Skeletal muscle tissue (tissue), 3 donors: ENCODE measurements at regions not wholly inside any gene's neighbourhood (a gene's known extent, or its start where the extent isn't known, plus 50 kb on each side); places are given as distances from the start of the nearest gene placed in this dataset.

Experiments used
- H3K27ac ChIP-seq: one replicate; pipeline ENCODE4 v1.7.0; 2013; ENCODE audit warnings: mild to moderate bottlenecking, low read depth, low read length, inconsistent platforms
- H3K27me3 ChIP-seq, 3 donors: one replicate each; pipeline ENCODE4 v1.7.0; 2013; ENCODE audit warnings: low read length in 3 of 3; ENCODE audit not compliant: control insufficient read depth in 3 of 3, insufficient read depth in 3 of 3
- H3K36me3 ChIP-seq, 3 donors: one replicate each; pipeline ENCODE4 v1.7.0; 2013; ENCODE audit warnings: low read length in 3 of 3; ENCODE audit not compliant: control insufficient read depth in 3 of 3, insufficient read depth in 3 of 3
- H3K4me1 ChIP-seq, 3 donors: one replicate each; pipeline ENCODE4 v1.7.0; 2013; ENCODE audit warnings: low read length in 3 of 3, mild to moderate bottlenecking in 3 of 3; ENCODE audit not compliant: control insufficient read depth in 3 of 3, insufficient read depth in 3 of 3
- H3K4me3 ChIP-seq, 3 donors: one replicate each; pipeline ENCODE4 v1.7.0; 2013; ENCODE audit warnings: low read length in 3 of 3
- H3K9ac ChIP-seq, 3 donors: one replicate each; pipeline ENCODE4 v1.7.0; 2013; ENCODE audit warnings: low read length in 3 of 3, mild to moderate bottlenecking in 3 of 3, moderate library complexity in 2 of 3, low read depth in 1 of 3
- H3K9me3 ChIP-seq, 3 donors: one replicate each; pipeline ENCODE4 v1.7.0; 2013; ENCODE audit warnings: low read length in 3 of 3; ENCODE audit not compliant: control insufficient read depth in 3 of 3
- donor health status: Osteomylitis.

- Histone ChIP-seq H3K27me3 (peaks cover 30 to 69% (median 50%) of the 10 kb centered on the region in 3 donors), H3K27ac (no peak overlapping the region), H3K36me3 (no peaks in the 10 kb centered on the region), H3K9ac (no peak overlapping the region), H3K4me1 (peaks cover 0 to 4% (median 2%) of the 10 kb centered on the region in 3 donors), H3K9me3 (no peaks in the 10 kb centered on the region), H3K4me3 (no peak overlapping the region)
These were observed 60.7 kb upstream of the VRK1 start for GRCh38 chr14:96736439-96736838.

- Histone ChIP-seq H3K9ac (no peak overlapping the region), H3K9me3 (no peaks in the 10 kb centered on the region), H3K27ac (no peak overlapping the region), H3K4me3 (no peak overlapping the region), H3K4me1 (peaks cover 0 to 4% (median 2%) of the 10 kb centered on the region in 3 donors), H3K36me3 (no peaks in the 10 kb centered on the region), H3K27me3 (peaks cover 39 to 71% (median 46%) of the 10 kb centered on the region in 3 donors)
These were observed 59.3 kb upstream of the VRK1 start for GRCh38 chr14:96737881-96738280.

DNA sequence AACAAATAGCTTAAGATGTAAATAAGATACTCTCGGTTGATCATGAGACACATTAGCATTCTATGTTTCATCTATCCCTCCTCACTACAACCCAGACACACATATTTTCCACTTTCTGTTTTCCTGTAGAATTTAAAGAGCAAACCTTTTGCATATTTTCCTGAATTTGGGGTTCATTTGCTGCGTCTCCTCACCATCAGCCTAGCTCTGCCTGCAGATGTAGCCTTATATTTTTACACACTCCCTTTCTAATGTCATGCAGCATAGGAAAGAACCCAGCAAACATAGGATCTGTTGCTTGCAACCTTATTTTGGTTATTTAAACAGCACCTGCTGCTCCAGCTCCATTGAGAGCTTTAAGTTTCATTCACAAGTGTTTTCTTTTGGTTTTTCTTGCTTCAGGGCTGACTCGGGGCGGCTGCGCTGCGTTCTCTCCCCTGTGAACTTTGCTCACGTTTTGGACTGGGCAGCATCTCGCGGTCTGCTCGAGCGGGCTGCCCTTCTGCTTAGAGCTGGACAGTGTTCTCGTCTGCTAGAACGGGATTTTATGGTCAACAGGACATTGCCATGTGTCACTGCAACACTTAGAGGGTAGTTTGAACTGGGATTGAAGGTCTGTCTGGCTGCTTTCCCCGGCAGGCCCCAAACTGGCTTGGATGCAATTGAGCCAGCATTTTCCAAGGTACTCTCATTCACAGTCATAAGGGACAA, 57.8 kb upstream of the VRK1 start:
- H3K9ac ChIP-seq = no peak overlapping the region
- no peak overlapping the region for H3K27ac ChIP-seq
- H3K9me3 ChIP-seq = no peaks in the 10 kb centered on the region
- no peaks in the 10 kb centered on the region for H3K36me3 ChIP-seq
- H3K4me3 ChIP-seq = no peak overlapping the region
- H3K4me1 ChIP-seq = peaks cover 0 to 4% (median 2%) of the 10 kb centered on the region in 3 donors
- peaks cover 42 to 68% (median 47%) of the 10 kb centered on the region in 3 donors for H3K27me3 ChIP-seq

GRCh38 chr14:96741151-96741977, 55.8 kb upstream of the VRK1 start:
- Histone ChIP-seq H3K27me3 (peaks cover 35 to 63% (median 38%) of the 10 kb centered on the region in 3 donors), H3K27ac (no peak overlapping the region), H3K36me3 (no peaks in the 10 kb centered on the region), H3K9me3 (peaks cover 0 to 2% (median 0%) of the 10 kb centered on the region in 3 donors), H3K9ac (no peak overlapping the region), H3K4me1 (peaks cover 0 to 4% (median 2%) of the 10 kb centered on the region in 3 donors), H3K4me3 (peak overlapping the region in 2 of 3 donors; percentile 5 to 54)

DNA sequence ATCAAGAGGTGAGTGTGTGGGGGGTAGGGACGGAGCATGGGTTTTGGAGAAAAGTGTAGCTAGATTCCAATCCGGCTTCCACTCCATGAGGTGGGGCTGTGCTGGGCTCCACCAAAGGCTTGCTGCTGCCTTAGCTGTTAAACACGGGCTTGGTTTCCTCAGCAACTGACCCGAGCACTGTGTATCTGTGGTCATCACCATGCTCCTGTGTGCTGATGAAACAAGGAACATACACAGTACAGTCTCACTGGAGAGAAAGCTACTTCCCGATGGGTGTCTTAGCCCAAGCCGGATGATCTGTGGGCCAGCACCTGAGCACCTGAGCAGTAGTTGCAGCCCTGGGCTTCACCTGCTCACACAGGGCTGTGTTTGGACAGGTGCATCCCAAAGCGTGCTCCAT, 52.9 kb upstream of the VRK1 start:
- Histone ChIP-seq H3K4me1 (peaks cover 0 to 4% (median 2%) of the 10 kb centered on the region in 3 donors), H3K36me3 (no peaks in the 10 kb centered on the region), H3K4me3 (no peak overlapping the region), H3K27ac (no peak overlapping the region), H3K27me3 (peaks cover 27 to 53% (median 30%) of the 10 kb centered on the region in 3 donors), H3K9me3 (peaks cover 0 to 2% (median 0%) of the 10 kb centered on the region in 3 donors), H3K9ac (no peak overlapping the region)

- Histone ChIP-seq H3K9me3 (peaks cover 0 to 2% (median 0%) of the 10 kb centered on the region in 3 donors), H3K4me1 (peaks cover 0 to 4% (median 2%) of the 10 kb centered on the region in 3 donors), H3K9ac (no peak overlapping the region), H3K36me3 (no peaks in the 10 kb centered on the region), H3K4me3 (no peak overlapping the region), H3K27ac (no peak overlapping the region), H3K27me3 (peaks cover 23 to 47% (median 26%) of the 10 kb centered on the region in 3 donors)
These were observed 51.6 kb upstream of the VRK1 start for GRCh38 chr14:96745500-96746051.

DNA sequence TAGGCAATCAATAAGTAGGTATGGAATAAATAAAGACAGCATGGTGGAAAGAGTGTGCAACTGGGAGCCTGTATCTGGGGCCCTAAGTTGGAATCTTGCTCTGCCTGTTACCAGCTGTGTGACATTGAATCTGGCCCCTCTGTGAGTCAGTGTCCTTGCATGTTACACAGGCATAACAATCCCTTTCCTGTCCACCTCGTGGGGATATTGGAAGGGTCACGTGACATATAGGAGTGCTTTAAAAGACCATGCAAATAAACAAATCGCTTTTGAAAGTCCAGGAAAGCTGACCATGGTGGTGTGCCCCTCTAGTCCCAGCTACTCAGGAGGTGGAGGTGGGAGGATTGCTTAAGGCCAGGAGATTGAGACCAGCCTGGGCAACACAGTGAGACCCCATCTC, 51.1 kb upstream of the VRK1 start:
- H3K4me3 ChIP-seq = no peak overlapping the region
- peaks cover 22 to 45% (median 26%) of the 10 kb centered on the region in 3 donors for H3K27me3 ChIP-seq
- peaks cover 0 to 2% (median 0%) of the 10 kb centered on the region in 3 donors for H3K9me3 ChIP-seq
- no peak overlapping the region for H3K27ac ChIP-seq
- H3K36me3 ChIP-seq = no peaks in the 10 kb centered on the region
- H3K9ac ChIP-seq = no peak overlapping the region
- H3K4me1 ChIP-seq = peaks cover 0 to 3% (median under 1%) of the 10 kb centered on the region in 3 donors

DNA sequence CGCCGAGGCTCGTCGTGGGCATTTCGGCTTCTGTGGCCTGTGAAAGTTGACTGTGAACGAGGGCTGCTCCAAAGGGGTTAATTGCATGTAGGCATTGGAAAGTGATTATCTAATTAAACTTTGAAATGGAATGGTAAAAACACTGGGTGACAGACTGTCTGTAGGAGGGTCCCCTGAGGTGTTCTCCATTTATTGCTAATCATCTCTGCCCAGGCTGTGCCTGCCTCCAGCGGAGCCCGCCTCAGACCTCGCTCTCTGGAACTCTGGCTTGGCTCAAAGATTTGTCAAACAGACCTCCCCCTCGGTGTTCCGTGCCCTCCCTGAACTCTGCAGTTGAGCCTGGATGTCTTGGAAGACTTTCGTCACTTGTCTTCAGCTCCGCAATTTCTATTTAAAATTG, 50.2 kb upstream of the VRK1 start:
- H3K27ac ChIP-seq = no peak overlapping the region
- H3K4me3 ChIP-seq = no peak overlapping the region
- no peaks in the 10 kb centered on the region for H3K36me3 ChIP-seq
- peaks cover 16 to 37% (median 19%) of the 10 kb centered on the region in 3 donors for H3K27me3 ChIP-seq
- no peaks in the 10 kb centered on the region for H3K4me1 ChIP-seq
- peaks cover 0 to 2% (median 0%) of the 10 kb centered on the region in 3 donors for H3K9me3 ChIP-seq
- no peak overlapping the region for H3K9ac ChIP-seq
